Progenitor cell of endocrine pancreas (in vitro differentiated cells): ENCODE measurements at regions not wholly inside any gene's neighbourhood (a gene's known extent, or its start where the extent isn't known, plus 50 kb on each side); places are given as distances from the start of the nearest gene placed in this dataset.
A peak's percentile ranks its signal among the peaks of the same experiment; 100 is the strongest.
"Not testable (repeated sequence)": the region's sequence is repeated elsewhere in the genome, so short reads cannot be mapped to it uniquely, and the experiment has no call there.

Source experiments
- DNase-seq: peaks from one replicate; pipeline ENCODE4 v3.0.0; 2021; ENCODE audit warnings: low spot score; ENCODE audit not compliant: unreplicated experiment
- H3K27ac Mint-ChIP-seq: 2 replicates; pipeline ENCODE4 v1.8.0; 2021; ENCODE audit warnings: mild to moderate bottlenecking, moderate library complexity, mixed read lengths
- H3K27me3 Mint-ChIP-seq: 2 replicates; pipeline ENCODE4 v1.8.0; 2021; ENCODE audit warnings: mixed read lengths
- H3K36me3 Mint-ChIP-seq: 2 replicates; pipeline ENCODE4 v1.8.0; 2022; ENCODE audit warnings: mixed read lengths; ENCODE audit not compliant: insufficient read depth
- H3K4me1 Mint-ChIP-seq: 2 replicates; pipeline ENCODE4 v1.8.0; 2021; ENCODE audit warnings: low read depth, mixed read lengths
- H3K4me3 Mint-ChIP-seq: 2 replicates; pipeline ENCODE4 v1.8.0; 2021; ENCODE audit warnings: low read depth, mild to moderate bottlenecking, moderate library complexity, mixed read lengths
- H3K9me3 Mint-ChIP-seq: 2 replicates; pipeline ENCODE4 v1.8.0; 2021; ENCODE audit warnings: low read depth, mixed read lengths
- CTCF ChIP-seq: fragments of 200-600 bp; sonication (generic); IDR thresholded peaks from one replicate; pipeline ENCODE4 v1.5.0; 2021; ENCODE audit warnings: antibody characterized with exemption, mild to moderate bottlenecking; ENCODE audit not compliant: unreplicated experiment

GRCh38 chr4:28073860-28074555 lies 1213.4 kb downstream of the STIM2 start:
- no peaks in the 10 kb centered on the region for H3K36me3 Mint-ChIP-seq
- H3K27me3 Mint-ChIP-seq: no peaks in the 10 kb centered on the region
- peaks cover 6% of the 10 kb centered on the region for H3K9me3 Mint-ChIP-seq
- no peak overlapping the region for H3K4me3 Mint-ChIP-seq
- H3K27ac Mint-ChIP-seq: no peak overlapping the region
- TF ChIP-seq CTCF: peak; percentile 23
- DNase-seq: no peak
- H3K4me1 Mint-ChIP-seq: no peaks in the 10 kb centered on the region

DNA sequence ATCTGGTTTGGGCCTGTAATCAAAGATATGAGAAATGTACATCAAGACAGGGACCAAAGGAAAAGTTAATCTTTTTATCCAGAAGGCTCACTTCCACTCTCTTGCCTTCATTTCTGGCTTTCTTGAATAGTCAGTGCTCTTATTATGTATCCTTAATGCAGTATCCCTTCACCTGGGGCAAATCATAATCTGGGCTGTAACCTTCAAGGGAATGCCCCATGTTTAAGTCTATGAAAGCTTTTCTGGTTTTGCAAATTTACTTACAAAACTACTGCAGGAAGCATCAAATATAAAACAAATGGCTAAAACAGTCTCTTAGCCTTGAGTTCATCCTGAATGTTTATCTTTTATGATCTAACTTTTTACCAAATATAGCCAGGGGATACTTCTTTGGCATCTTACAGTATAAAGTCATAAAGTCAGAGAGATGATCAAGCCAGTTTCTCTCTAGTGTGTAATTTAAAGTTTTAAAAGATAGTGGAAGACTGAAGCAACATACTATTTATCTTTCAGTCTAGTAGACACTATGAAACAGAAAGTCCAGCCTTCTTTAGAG lies 1214.8 kb downstream of the STIM2 start:
- no peaks in the 10 kb centered on the region for H3K36me3 Mint-ChIP-seq
- no peak overlapping the region for H3K27ac Mint-ChIP-seq
- no peak overlapping the region for H3K4me3 Mint-ChIP-seq
- peaks cover 15% of the 10 kb centered on the region for H3K9me3 Mint-ChIP-seq
- DNase-seq: no peak
- H3K27me3 Mint-ChIP-seq: no peaks in the 10 kb centered on the region
- no peaks in the 10 kb centered on the region for H3K4me1 Mint-ChIP-seq
- TF ChIP-seq CTCF: no peak

GRCh38 chr4:28077203-28077602 lies 1216.6 kb downstream of the STIM2 start:
- not testable (repeated sequence) for H3K4me3 Mint-ChIP-seq, H3K27ac Mint-ChIP-seq, H3K4me1 Mint-ChIP-seq, H3K36me3 Mint-ChIP-seq, H3K27me3 Mint-ChIP-seq, DNase-seq
- H3K9me3 Mint-ChIP-seq: peaks cover 24% of the 10 kb centered on the region

DNA sequence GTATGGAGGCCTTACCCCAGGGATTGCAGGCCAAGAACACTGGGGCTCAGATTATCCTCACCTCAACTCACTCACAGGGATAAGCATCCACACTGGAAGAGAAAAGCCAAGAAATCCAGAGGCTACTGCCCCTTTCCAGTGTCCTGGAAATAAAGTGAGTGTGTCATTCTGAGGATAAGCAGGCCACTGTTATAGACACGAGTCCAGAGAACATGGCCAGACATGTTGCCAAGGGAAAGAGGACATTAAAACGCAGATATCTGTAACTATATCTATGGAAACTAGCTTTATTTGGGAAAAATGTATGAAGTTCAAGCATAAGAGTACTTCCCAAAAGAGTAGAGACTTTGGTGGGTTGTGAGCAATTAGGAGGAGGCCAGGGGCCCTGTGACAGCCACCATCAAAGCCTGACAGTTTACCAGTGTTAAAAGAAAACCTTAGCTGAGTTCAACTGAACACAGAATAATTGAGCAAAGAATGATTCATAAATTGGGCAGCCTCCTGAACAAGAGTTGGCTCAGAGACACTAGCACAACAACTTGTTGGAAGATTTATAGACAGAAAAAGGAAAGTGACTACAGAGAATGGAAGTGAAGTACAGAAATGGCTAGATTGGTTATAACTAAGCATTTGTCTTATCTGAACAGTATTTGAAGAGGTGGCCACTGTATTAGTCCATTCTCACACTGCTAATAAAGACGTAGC lies 1222.2 kb downstream of the STIM2 start:
- no peak for TF ChIP-seq CTCF
- no peak for DNase-seq
- Mint-ChIP-seq H3K27ac (no peak overlapping the region), H3K4me1 (no peaks in the 10 kb centered on the region), H3K9me3 (peaks cover 34% of the 10 kb centered on the region), H3K27me3 (no peaks in the 10 kb centered on the region), H3K4me3 (no peak overlapping the region), H3K36me3 (no peaks in the 10 kb centered on the region)

DNA sequence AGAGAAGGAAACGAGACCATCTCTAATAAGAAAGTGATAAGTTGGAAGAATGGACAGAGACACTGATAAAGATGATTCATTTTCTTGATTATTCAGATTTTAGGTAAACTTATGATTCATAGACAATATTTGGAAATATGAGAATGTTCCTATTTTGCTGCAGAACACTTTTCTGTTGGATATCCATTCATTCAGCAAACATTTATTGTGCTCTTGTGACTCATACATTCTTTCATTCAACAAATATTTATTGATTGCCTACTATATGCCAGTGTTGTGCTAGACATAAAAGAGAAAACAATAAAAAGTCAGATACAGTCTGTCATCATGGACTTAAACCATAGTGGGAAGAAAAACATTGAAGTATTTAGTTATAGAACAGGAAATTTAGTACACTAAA lies 1232.0 kb downstream of the STIM2 start:
- Mint-ChIP-seq H3K9me3 (peaks cover 4% of the 10 kb centered on the region), H3K4me1 (peaks cover 18% of the 10 kb centered on the region), H3K27ac (no peak overlapping the region), H3K36me3 (no peaks in the 10 kb centered on the region), H3K4me3 (no peak overlapping the region), H3K27me3 (no peaks in the 10 kb centered on the region)
- DNase-seq: no peak
- TF ChIP-seq CTCF: no peak
